ENCODE measurements at regions not wholly inside any gene's neighbourhood (a gene's known extent, or its start where the extent isn't known, plus 50 kb on each side); places are given as distances from the start of the nearest gene placed in this dataset.

GRCh38 chr9:18245911-18246310, 228.0 kb upstream of the ADAMTSL1 start:
- TF ChIP-seq SRSF4 (IDR thresholded peaks at IDR 0.05; ENCODE audit: low read depth, low read length, poor library complexity, severe bottlenecking) = no peak
- TF ChIP-seq SP140L (CRISPR knock-in tag; IDR thresholded peaks at IDR 0.05; ENCODE audit: borderline replicate concordance) = no peak
- no peak for TF ChIP-seq ZNF775 (CRISPR knock-in tag; IDR thresholded peaks at IDR 0.05; ENCODE audit: borderline replicate concordance)
- no peak for TF ChIP-seq EED (CRISPR knock-in tag; IDR thresholded peaks at IDR 0.05)
- no peak for TF ChIP-seq SIX1 (CRISPR knock-in tag; IDR thresholded peaks at IDR 0.05; ENCODE audit: borderline replicate concordance)
- no peak for TF ChIP-seq ZNF879 (CRISPR knock-in tag; IDR thresholded peaks at IDR 0.05)
- no peak for TF ChIP-seq ZFP36 (IDR thresholded peaks at IDR 0.05; ENCODE audit: borderline replicate concordance, low read depth, low read length, partially characterized antibody)
- TF ChIP-seq ZNF460 (CRISPR knock-in tag; IDR thresholded peaks at IDR 0.05; ENCODE audit: borderline replicate concordance) = no peak
- no peak for TF ChIP-seq KAT7 (CRISPR knock-in tag; IDR thresholded peaks at IDR 0.05; ENCODE audit: borderline replicate concordance)
- no peak for TF ChIP-seq ZBTB4 (CRISPR knock-in tag; IDR thresholded peaks at IDR 0.05; ENCODE audit: borderline replicate concordance)
- Histone ChIP-seq H3K36me3 (replicated peaks in 1 of 2; ENCODE audit: control insufficient read depth in 1 of 2, insufficient read depth in 2 of 2, low read length in 2 of 2) (no peaks in the 10 kb centered on the region), H3K4me1 (ENCODE audit: insufficient read depth, low read length) (no peaks in the 10 kb centered on the region), H3K27ac (ENCODE audit: extremely low read length, insufficient read depth, low read length) (no peak overlapping the region), H3K9me3 (ENCODE audit: low read length) (peaks cover 6% of the 10 kb centered on the region; the same call in 1 of the 2 replicates), H3K79me2 (ENCODE audit: insufficient read depth, low read length) (no peaks in the 10 kb centered on the region), H3K9ac (ENCODE audit: insufficient read depth, low read depth, low read length) (no peak overlapping the region), H4K20me1 (ENCODE audit: insufficient read depth, low read length) (no peaks in the 10 kb centered on the region), H3K4me2 (ENCODE audit: low read depth, low read length) (no peak overlapping the region), H3K4me3 (replicated peaks in 1 of 3; ENCODE audit: insufficient read depth in 1 of 3, low read depth in 2 of 3, low read length in 3 of 3) (no peak overlapping the region), H2AFZ (ENCODE audit: low read length) (no peak overlapping the region), H3K27me3 (ENCODE audit: control insufficient read depth in 1 of 2, insufficient read depth in 2 of 2, low read length in 2 of 2) (no peaks in the 10 kb centered on the region)
- POLR2A ChIA-PET = no interaction called here
- FAIRE-seq (no peak), ATAC-seq (no peak), DNase-seq (ENCODE audit: low spot score) (no peak)
- BruUV-seq (replicated peaks) = no TSS peak
- 8% methylated on average over 4 of the region's 4 CpGs for WGBS (ENCODE audit: low lambda C conversion rate)
- intact Hi-C loops (cut with micrococcal nuclease; ENCODE audit: unreplicated experiment) (no loop called here), in situ Hi-C loops (cut with HindIII; ENCODE audit: extremely low pct_ligation_motif_present, low pct_unique_long_range_greater_than_20kb) (no loop called here)
- CTCF ChIA-PET (ENCODE audit: low intra/inter-chr PET ratio, low total read pairs) = no interaction called here

All from HepG2 (cell line).